Panc1 (cell line): ENCODE measurements at regions not wholly inside any gene's neighbourhood (a gene's known extent, or its start where the extent isn't known, plus 50 kb on each side); places are given as distances from the start of the nearest gene placed in this dataset.

Source experiments
- POLR2AphosphoS5 ChIP-seq: IDR thresholded peaks from 2 replicates; pipeline ENCODE4 v1.6.1; 2012; ENCODE audit warnings: mild to moderate bottlenecking, low read depth, low read length, moderate library complexity
- SIN3A ChIP-seq: IDR thresholded peaks from 2 replicates; pipeline ENCODE4 v1.6.1; 2012; ENCODE audit warnings: low read depth, mild to moderate bottlenecking, low read length, moderate library complexity, borderline replicate concordance; ENCODE audit not compliant: insufficient read depth
- TCF7L2 ChIP-seq: IDR thresholded peaks from 2 replicates; pipeline ENCODE4 v1.6.1; 2011; ENCODE audit warnings: mild to moderate bottlenecking, low read depth, low read length, inconsistent platforms
- TF ChIP-seq, protein P1 (sequence below): fragments of 450-650 bp; IDR thresholded peaks from 2 replicates; pipeline ENCODE4 v1.5.1; 2017; ENCODE audit warnings: mild to moderate bottlenecking
- TF ChIP-seq, protein P2 (sequence below), 2 experiments: IDR thresholded peaks; 2 replicates each; pipeline ENCODE4 v1.6.1; 2011 to 2012; ENCODE audit warnings: low read depth in 2 of 2, control low read depth in 1 of 2, low read length in 1 of 2, mild to moderate bottlenecking in 1 of 2, moderate library complexity in 1 of 2; ENCODE audit not compliant: insufficient read depth in 1 of 2

DNA sequence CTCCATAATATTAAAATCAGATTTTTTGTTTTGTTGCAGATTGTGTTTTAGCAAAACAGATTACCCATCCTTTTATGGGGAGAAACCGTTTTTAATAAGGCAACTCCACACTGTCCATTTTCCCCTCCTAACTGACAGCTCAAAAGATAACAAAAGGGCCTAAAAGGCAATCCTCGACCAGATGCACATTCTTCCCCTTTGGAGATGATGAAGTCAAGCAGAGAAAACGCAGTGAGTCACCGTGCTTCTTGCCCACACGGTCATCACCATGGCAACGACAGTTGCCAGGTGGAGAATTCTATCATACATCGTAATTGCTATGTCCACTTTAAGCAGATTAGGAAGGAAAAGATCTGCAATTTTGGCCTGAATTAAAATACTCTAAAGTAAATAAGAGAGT lies 96.4 kb downstream of the DIRAS2 start:
- TF ChIP-seq, protein P1, sequence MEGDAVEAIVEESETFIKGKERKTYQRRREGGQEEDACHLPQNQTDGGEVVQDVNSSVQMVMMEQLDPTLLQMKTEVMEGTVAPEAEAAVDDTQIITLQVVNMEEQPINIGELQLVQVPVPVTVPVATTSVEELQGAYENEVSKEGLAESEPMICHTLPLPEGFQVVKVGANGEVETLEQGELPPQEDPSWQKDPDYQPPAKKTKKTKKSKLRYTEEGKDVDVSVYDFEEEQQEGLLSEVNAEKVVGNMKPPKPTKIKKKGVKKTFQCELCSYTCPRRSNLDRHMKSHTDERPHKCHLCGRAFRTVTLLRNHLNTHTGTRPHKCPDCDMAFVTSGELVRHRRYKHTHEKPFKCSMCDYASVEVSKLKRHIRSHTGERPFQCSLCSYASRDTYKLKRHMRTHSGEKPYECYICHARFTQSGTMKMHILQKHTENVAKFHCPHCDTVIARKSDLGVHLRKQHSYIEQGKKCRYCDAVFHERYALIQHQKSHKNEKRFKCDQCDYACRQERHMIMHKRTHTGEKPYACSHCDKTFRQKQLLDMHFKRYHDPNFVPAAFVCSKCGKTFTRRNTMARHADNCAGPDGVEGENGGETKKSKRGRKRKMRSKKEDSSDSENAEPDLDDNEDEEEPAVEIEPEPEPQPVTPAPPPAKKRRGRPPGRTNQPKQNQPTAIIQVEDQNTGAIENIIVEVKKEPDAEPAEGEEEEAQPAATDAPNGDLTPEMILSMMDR = no peak
- TF ChIP-seq POLR2AphosphoS5 (no peak), SIN3A (no peak), TCF7L2 (no peak)
- TF ChIP-seq, protein P2, sequence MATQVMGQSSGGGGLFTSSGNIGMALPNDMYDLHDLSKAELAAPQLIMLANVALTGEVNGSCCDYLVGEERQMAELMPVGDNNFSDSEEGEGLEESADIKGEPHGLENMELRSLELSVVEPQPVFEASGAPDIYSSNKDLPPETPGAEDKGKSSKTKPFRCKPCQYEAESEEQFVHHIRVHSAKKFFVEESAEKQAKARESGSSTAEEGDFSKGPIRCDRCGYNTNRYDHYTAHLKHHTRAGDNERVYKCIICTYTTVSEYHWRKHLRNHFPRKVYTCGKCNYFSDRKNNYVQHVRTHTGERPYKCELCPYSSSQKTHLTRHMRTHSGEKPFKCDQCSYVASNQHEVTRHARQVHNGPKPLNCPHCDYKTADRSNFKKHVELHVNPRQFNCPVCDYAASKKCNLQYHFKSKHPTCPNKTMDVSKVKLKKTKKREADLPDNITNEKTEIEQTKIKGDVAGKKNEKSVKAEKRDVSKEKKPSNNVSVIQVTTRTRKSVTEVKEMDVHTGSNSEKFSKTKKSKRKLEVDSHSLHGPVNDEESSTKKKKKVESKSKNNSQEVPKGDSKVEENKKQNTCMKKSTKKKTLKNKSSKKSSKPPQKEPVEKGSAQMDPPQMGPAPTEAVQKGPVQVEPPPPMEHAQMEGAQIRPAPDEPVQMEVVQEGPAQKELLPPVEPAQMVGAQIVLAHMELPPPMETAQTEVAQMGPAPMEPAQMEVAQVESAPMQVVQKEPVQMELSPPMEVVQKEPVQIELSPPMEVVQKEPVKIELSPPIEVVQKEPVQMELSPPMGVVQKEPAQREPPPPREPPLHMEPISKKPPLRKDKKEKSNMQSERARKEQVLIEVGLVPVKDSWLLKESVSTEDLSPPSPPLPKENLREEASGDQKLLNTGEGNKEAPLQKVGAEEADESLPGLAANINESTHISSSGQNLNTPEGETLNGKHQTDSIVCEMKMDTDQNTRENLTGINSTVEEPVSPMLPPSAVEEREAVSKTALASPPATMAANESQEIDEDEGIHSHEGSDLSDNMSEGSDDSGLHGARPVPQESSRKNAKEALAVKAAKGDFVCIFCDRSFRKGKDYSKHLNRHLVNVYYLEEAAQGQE (IDR thresholded peaks at IDR 0.05; ENCODE audit: insufficient read depth in 1 of 2, low read depth in 2 of 2, low read length in 1 of 2) = no peak
